PC-3 (cell line): ENCODE measurements at regions not wholly inside any gene's neighbourhood (a gene's known extent, or its start where the extent isn't known, plus 50 kb on each side); places are given as distances from the start of the nearest gene placed in this dataset.

Experiments
- EZH2 ChIP-seq: fragments of 300-600 bp; sonication (generic); IDR thresholded peaks from one replicate; pipeline ENCODE4 v1.6.1; 2017; ENCODE audit warnings: antibody characterized with exemption, mild to moderate bottlenecking, low read length; ENCODE audit not compliant: unreplicated experiment
- EZH2phosphoT487 ChIP-seq: fragments of 300-600 bp; sonication (generic); IDR thresholded peaks from 2 replicates; pipeline ENCODE4 v1.6.1; 2018; ENCODE audit warnings: mild to moderate bottlenecking, antibody characterized with exemption, low read length, borderline replicate concordance
- TF ChIP-seq, protein P1 (sequence below): fragments of 300-600 bp; sonication (generic); conservative IDR thresholded peaks from 2 replicates; pipeline ENCODE4 v1.5.1; 2017; ENCODE audit warnings: antibody characterized with exemption, low read depth, mild to moderate bottlenecking, low read length

DNA sequence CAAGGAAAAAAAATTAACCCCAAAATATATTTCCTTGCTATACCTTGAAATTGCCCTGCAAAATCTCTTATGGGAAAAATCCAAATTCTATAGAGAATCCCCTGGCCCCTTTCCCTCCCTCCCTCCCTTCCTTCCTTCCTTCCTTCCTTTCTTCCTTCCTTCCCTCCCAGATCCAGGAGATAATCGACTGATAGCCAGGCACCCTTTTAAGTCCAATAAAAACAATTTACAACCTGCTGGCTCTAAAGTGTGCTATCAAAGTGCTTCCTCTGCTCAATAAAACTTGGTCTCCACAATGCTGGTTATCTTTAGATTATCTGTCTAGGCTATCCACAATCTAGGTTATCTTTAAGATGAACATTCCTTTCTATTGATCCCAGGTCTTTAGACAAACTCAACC is 83.1 kb upstream of the TUBA3C start:
- TF ChIP-seq, protein P1, sequence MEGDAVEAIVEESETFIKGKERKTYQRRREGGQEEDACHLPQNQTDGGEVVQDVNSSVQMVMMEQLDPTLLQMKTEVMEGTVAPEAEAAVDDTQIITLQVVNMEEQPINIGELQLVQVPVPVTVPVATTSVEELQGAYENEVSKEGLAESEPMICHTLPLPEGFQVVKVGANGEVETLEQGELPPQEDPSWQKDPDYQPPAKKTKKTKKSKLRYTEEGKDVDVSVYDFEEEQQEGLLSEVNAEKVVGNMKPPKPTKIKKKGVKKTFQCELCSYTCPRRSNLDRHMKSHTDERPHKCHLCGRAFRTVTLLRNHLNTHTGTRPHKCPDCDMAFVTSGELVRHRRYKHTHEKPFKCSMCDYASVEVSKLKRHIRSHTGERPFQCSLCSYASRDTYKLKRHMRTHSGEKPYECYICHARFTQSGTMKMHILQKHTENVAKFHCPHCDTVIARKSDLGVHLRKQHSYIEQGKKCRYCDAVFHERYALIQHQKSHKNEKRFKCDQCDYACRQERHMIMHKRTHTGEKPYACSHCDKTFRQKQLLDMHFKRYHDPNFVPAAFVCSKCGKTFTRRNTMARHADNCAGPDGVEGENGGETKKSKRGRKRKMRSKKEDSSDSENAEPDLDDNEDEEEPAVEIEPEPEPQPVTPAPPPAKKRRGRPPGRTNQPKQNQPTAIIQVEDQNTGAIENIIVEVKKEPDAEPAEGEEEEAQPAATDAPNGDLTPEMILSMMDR: no peak
- TF ChIP-seq EZH2 (no peak), EZH2phosphoT487 (no peak)
